Neural cell (in vitro differentiated cells): ENCODE measurements at regions not wholly inside any gene's neighbourhood (a gene's known extent, or its start where the extent isn't known, plus 50 kb on each side); places are given as distances from the start of the nearest gene placed in this dataset.

Source experiments
- H2AFZ ChIP-seq: fragments of 200-600, 300-800 bp; sonication (generic), shearing (Covaris generic); 2 replicates; pipeline ENCODE4 v1.6.0; 2014; ENCODE audit warnings: low read depth, mild to moderate bottlenecking, antibody characterized with exemption, low read length, moderate library complexity
- H3F3A ChIP-seq: fragments of 200-600 bp; shearing (Covaris generic); 2 replicates; pipeline ENCODE4 v1.6.1; 2016; ENCODE audit warnings: mild to moderate bottlenecking, moderate library complexity, mixed read lengths, antibody characterized with exemption, low read length; ENCODE audit not compliant: insufficient read depth, poor library complexity, severe bottlenecking
- H3K27ac ChIP-seq: fragments of 200-600, 300-800 bp; sonication (generic), shearing (Covaris generic); 2 replicates; pipeline ENCODE4 v1.5.1; 2014; ENCODE audit warnings: mild to moderate bottlenecking, low read length, moderate library complexity
- H3K27me3 ChIP-seq: fragments of 300-800, 200-600 bp; sonication (generic), shearing (Covaris generic); 2 replicates; pipeline ENCODE4 v1.6.0; 2014; ENCODE audit warnings: mild to moderate bottlenecking, low read depth, low read length, moderate library complexity; ENCODE audit not compliant: insufficient read depth
- H3K36me3 ChIP-seq: fragments of 300-800, 200-600 bp; sonication (generic), shearing (Covaris generic); 2 replicates; pipeline ENCODE4 v1.5.1; 2014; ENCODE audit warnings: mild to moderate bottlenecking, antibody characterized with exemption, low read length, moderate library complexity; ENCODE audit not compliant: insufficient read depth
- H3K4me2 ChIP-seq: fragments of 300-800, 200-600 bp; sonication (generic), shearing (Covaris generic); 2 replicates; pipeline ENCODE4 v1.6.0; 2014; ENCODE audit warnings: mild to moderate bottlenecking, low read length
- H3K4me3 ChIP-seq: fragments of 300-800, 200-600 bp; sonication (generic), shearing (Covaris generic); 2 replicates; pipeline ENCODE4 v1.5.1; 2014; ENCODE audit warnings: mild to moderate bottlenecking, low read length, moderate library complexity
- H3K79me2 ChIP-seq: fragments of 200-600 bp; shearing (Covaris generic); replicated peaks from 2 replicates; pipeline ENCODE4 v1.6.0; 2014; ENCODE audit warnings: mild to moderate bottlenecking, low read length, moderate library complexity; ENCODE audit not compliant: insufficient read depth
- H3K9ac ChIP-seq: fragments of 300-800, 200-600 bp; sonication (generic), shearing (Covaris generic); 2 replicates; pipeline ENCODE4 v1.6.1; 2016; ENCODE audit warnings: mild to moderate bottlenecking, low read length, mixed read lengths
- H3K9me2 ChIP-seq: fragments of 200-600 bp; shearing (Covaris generic); 2 replicates; pipeline ENCODE4 v1.6.1; 2016; ENCODE audit warnings: mild to moderate bottlenecking, low read length, mixed read lengths; ENCODE audit not compliant: insufficient read depth
- H3K9me3 ChIP-seq: fragments of 200-600, 300-800 bp; sonication (generic), shearing (Covaris generic); 2 replicates; pipeline ENCODE4 v1.6.1; 2016; ENCODE audit warnings: mild to moderate bottlenecking, mixed run types, low read length, moderate library complexity, mixed read lengths
- H4K20me1 ChIP-seq: fragments of 200-600 bp; shearing (Covaris generic); 2 replicates; pipeline ENCODE4 v1.6.1; 2016; ENCODE audit warnings: mild to moderate bottlenecking, mixed run types; ENCODE audit not compliant: insufficient read depth
- EP300 ChIP-seq: fragments of 450-650 bp; conservative IDR thresholded peaks from 2 replicates; pipeline ENCODE4 v1.6.1; 2014; ENCODE audit warnings: antibody characterized with exemption, mild to moderate bottlenecking, moderate library complexity; ENCODE audit not compliant: poor library complexity, severe bottlenecking
- EZH2 ChIP-seq: fragments of 200-600, 300-800 bp; shearing (Covaris generic), sonication (generic); IDR thresholded peaks from 2 replicates; pipeline ENCODE4 v1.6.1; 2014; ENCODE audit warnings: antibody characterized with exemption, low read length, borderline replicate concordance, mild to moderate bottlenecking; ENCODE audit not compliant: insufficient read depth, poor library complexity, severe bottlenecking
- MXI1 ChIP-seq: fragments of 450-650 bp; conservative IDR thresholded peaks from 2 replicates; pipeline ENCODE4 v1.6.1; 2014; ENCODE audit warnings: antibody characterized with exemption, mild to moderate bottlenecking; ENCODE audit not compliant: poor library complexity, severe bottlenecking
- POLR2AphosphoS5 ChIP-seq: IDR thresholded peaks from 2 replicates; pipeline ENCODE4 v1.6.1; 2012
- RAD21 ChIP-seq: fragments of 450-650 bp; conservative IDR thresholded peaks from 2 replicates; pipeline ENCODE4 v1.6.1; 2014; ENCODE audit warnings: antibody characterized with exemption, mild to moderate bottlenecking, moderate library complexity
- SMC3 ChIP-seq: fragments of 450-650 bp; conservative IDR thresholded peaks from 2 replicates; pipeline ENCODE4 v1.6.1; 2014; ENCODE audit warnings: antibody characterized with exemption, mild to moderate bottlenecking, moderate library complexity; ENCODE audit not compliant: poor library complexity
- TAF1 ChIP-seq: IDR thresholded peaks from 2 replicates; pipeline ENCODE4 v1.6.1; 2012; ENCODE audit warnings: low read depth
- TF ChIP-seq, protein P1 (sequence below): IDR thresholded peaks from 2 replicates; pipeline ENCODE4 v1.6.1; 2012; ENCODE audit warnings: borderline replicate concordance
- TF ChIP-seq, protein P2 (sequence below): fragments of 450-650 bp; IDR thresholded peaks from 2 replicates; pipeline ENCODE4 v1.5.1; 2014; ENCODE audit warnings: antibody characterized with exemption, mild to moderate bottlenecking, moderate library complexity; ENCODE audit not compliant: poor library complexity, severe bottlenecking

DNA sequence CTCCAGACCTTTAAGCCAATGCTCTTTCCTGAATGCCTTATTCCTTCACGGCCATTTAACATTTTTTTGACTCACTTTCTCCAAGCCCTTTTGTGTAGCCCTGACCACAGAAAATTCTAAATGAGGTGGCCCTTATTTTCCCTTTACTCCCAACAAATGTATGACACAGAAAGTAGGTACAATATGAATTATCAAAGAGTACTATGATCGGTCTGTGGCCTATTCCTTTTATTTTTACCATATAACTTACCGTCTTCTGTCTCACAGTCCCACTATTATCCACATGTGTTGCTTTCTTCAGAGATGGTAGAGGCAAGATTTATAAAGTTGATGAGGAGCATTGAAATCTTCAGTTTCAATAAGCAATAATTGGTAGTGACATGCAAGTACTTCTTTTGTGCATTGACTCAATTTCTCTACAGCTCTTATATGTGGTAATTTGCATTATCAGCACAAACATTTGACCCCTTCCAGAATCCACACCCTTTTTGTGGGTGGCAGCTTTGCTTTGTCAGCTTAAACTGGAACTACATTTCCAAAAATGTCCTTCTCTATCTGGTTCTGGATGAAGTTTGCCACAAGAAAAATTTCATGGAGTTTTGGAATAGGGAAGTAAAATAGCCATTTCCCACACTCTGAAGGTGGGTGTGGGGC lies 143.8 kb upstream of the GADL1 start:
- Histone ChIP-seq H3K79me2 (no peaks in the 10 kb centered on the region), H3K9me2 (no peaks in the 10 kb centered on the region), H3K4me3 (no peak overlapping the region), H3K36me3 (no peaks in the 10 kb centered on the region), H3K4me2 (no peak overlapping the region), H4K20me1 (no peaks in the 10 kb centered on the region), H3K27me3 (no peaks in the 10 kb centered on the region), H3F3A (no peaks in the 10 kb centered on the region), H3K27ac (no peak overlapping the region), H3K9me3 (no peaks in the 10 kb centered on the region), H2AFZ (no peak overlapping the region), H3K9ac (no peak overlapping the region)
- TF ChIP-seq, protein P1, sequence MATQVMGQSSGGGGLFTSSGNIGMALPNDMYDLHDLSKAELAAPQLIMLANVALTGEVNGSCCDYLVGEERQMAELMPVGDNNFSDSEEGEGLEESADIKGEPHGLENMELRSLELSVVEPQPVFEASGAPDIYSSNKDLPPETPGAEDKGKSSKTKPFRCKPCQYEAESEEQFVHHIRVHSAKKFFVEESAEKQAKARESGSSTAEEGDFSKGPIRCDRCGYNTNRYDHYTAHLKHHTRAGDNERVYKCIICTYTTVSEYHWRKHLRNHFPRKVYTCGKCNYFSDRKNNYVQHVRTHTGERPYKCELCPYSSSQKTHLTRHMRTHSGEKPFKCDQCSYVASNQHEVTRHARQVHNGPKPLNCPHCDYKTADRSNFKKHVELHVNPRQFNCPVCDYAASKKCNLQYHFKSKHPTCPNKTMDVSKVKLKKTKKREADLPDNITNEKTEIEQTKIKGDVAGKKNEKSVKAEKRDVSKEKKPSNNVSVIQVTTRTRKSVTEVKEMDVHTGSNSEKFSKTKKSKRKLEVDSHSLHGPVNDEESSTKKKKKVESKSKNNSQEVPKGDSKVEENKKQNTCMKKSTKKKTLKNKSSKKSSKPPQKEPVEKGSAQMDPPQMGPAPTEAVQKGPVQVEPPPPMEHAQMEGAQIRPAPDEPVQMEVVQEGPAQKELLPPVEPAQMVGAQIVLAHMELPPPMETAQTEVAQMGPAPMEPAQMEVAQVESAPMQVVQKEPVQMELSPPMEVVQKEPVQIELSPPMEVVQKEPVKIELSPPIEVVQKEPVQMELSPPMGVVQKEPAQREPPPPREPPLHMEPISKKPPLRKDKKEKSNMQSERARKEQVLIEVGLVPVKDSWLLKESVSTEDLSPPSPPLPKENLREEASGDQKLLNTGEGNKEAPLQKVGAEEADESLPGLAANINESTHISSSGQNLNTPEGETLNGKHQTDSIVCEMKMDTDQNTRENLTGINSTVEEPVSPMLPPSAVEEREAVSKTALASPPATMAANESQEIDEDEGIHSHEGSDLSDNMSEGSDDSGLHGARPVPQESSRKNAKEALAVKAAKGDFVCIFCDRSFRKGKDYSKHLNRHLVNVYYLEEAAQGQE = no peak
- TF ChIP-seq, protein P2, sequence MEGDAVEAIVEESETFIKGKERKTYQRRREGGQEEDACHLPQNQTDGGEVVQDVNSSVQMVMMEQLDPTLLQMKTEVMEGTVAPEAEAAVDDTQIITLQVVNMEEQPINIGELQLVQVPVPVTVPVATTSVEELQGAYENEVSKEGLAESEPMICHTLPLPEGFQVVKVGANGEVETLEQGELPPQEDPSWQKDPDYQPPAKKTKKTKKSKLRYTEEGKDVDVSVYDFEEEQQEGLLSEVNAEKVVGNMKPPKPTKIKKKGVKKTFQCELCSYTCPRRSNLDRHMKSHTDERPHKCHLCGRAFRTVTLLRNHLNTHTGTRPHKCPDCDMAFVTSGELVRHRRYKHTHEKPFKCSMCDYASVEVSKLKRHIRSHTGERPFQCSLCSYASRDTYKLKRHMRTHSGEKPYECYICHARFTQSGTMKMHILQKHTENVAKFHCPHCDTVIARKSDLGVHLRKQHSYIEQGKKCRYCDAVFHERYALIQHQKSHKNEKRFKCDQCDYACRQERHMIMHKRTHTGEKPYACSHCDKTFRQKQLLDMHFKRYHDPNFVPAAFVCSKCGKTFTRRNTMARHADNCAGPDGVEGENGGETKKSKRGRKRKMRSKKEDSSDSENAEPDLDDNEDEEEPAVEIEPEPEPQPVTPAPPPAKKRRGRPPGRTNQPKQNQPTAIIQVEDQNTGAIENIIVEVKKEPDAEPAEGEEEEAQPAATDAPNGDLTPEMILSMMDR = no peak
- TF ChIP-seq RAD21 = no peak
- no peak for TF ChIP-seq EP300
- TF ChIP-seq EZH2 = no peak
- TF ChIP-seq POLR2AphosphoS5 = no peak
- no peak for TF ChIP-seq MXI1
- no peak for TF ChIP-seq TAF1
- no peak for TF ChIP-seq SMC3

DNA sequence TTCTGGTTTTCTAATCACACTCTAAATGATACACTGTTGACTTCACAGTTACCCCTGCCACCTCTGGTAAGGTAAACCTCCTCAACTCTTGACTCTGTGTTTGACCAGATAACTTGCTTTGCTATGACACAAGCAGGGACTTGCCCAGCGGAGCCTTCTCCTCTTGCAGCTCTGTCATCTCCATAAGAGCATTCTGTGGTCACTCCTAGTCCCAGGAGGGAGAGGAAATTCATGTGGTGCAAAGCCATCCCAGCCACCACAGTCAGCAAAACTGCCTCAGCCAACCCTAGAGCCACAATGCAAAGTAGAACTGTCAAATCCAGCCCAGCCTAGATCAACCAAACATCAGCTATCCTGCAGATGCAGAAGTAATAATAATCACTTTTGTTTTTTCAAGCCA lies 144.7 kb upstream of the GADL1 start:
- no peak overlapping the region for H2AFZ ChIP-seq
- H3K9me2 ChIP-seq = no peaks in the 10 kb centered on the region

More for the DNA sequence above, 144.7 kb upstream of the GADL1 start:
- TF ChIP-seq EZH2 = no peak
- TF ChIP-seq TAF1 = no peak
- TF ChIP-seq, protein P2 = no peak
- no peak for TF ChIP-seq SMC3
- no peak overlapping the region for H3K4me2 ChIP-seq
- no peaks in the 10 kb centered on the region for H3K79me2 ChIP-seq
- no peak overlapping the region for H3K4me3 ChIP-seq
- no peaks in the 10 kb centered on the region for H4K20me1 ChIP-seq
- no peaks in the 10 kb centered on the region for H3K9me3 ChIP-seq
- no peak overlapping the region for H3K9ac ChIP-seq
- H3K27ac ChIP-seq = no peak overlapping the region
- no peaks in the 10 kb centered on the region for H3F3A ChIP-seq
- H3K27me3 ChIP-seq = no peaks in the 10 kb centered on the region
- no peaks in the 10 kb centered on the region for H3K36me3 ChIP-seq
